ENCODE measurements at regions not wholly inside any gene's neighbourhood (a gene's known extent, or its start where the extent isn't known, plus 50 kb on each side); places are given as distances from the start of the nearest gene placed in this dataset.

DNA sequence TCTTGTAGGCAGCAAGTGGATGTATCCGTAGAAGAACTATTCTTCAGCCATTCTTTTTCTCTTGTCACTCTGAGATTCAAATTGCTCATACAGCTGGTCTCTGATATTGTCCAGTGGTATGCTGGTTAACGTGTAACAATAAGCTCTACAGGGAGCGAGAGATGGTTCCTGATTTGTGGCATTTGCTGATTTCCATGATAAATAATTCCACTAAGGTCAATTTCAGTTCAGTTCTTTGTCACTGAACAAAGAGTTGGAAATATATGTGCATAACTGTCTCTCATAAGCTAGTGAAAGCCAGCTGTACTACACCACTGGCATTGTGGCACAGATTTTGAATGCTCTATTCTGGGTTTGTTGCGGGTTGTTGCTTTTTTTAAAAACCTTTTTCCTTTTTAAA, 131.7 kb downstream of the MTHFS start:
- no peak for TF ChIP-seq ZNF232 (CRISPR knock-in tag; IDR thresholded peaks at IDR 0.05)
- TF ChIP-seq, protein P1, sequence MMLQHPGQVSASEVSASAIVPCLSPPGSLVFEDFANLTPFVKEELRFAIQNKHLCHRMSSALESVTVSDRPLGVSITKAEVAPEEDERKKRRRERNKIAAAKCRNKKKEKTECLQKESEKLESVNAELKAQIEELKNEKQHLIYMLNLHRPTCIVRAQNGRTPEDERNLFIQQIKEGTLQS (CRISPR knock-in tag; conservative IDR thresholded peaks at IDR 0.05): no peak
- TF ChIP-seq CREB1 (CRISPR knock-in tag; IDR thresholded peaks at IDR 0.05): no peak
- TF ChIP-seq, protein P2, sequence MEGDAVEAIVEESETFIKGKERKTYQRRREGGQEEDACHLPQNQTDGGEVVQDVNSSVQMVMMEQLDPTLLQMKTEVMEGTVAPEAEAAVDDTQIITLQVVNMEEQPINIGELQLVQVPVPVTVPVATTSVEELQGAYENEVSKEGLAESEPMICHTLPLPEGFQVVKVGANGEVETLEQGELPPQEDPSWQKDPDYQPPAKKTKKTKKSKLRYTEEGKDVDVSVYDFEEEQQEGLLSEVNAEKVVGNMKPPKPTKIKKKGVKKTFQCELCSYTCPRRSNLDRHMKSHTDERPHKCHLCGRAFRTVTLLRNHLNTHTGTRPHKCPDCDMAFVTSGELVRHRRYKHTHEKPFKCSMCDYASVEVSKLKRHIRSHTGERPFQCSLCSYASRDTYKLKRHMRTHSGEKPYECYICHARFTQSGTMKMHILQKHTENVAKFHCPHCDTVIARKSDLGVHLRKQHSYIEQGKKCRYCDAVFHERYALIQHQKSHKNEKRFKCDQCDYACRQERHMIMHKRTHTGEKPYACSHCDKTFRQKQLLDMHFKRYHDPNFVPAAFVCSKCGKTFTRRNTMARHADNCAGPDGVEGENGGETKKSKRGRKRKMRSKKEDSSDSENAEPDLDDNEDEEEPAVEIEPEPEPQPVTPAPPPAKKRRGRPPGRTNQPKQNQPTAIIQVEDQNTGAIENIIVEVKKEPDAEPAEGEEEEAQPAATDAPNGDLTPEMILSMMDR (IDR thresholded peaks at IDR 0.05): no peak
- no peak for TF ChIP-seq TCF7 (CRISPR knock-in tag; IDR thresholded peaks at IDR 0.05; ENCODE audit: low read depth)
- TF ChIP-seq FOXP1 (CRISPR knock-in tag; IDR thresholded peaks at IDR 0.05; ENCODE audit: borderline replicate concordance): no peak
- TF ChIP-seq, protein P3, sequence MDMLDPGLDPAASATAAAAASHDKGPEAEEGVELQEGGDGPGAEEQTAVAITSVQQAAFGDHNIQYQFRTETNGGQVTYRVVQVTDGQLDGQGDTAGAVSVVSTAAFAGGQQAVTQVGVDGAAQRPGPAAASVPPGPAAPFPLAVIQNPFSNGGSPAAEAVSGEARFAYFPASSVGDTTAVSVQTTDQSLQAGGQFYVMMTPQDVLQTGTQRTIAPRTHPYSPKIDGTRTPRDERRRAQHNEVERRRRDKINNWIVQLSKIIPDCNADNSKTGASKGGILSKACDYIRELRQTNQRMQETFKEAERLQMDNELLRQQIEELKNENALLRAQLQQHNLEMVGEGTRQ (CRISPR knock-in tag; IDR thresholded peaks at IDR 0.05): no peak
- no peak for TF ChIP-seq ZNF317 (CRISPR knock-in tag; IDR thresholded peaks at IDR 0.05; ENCODE audit: borderline replicate concordance, low read depth)
- no peak for TF ChIP-seq TP53 (CRISPR knock-in tag; IDR thresholded peaks at IDR 0.05)

Measured in WTC11 (cell line).